ENCODE measurements at regions not wholly inside any gene's neighbourhood (a gene's known extent, or its start where the extent isn't known, plus 50 kb on each side); places are given as distances from the start of the nearest gene placed in this dataset.
A peak's percentile ranks its signal among the peaks of the same experiment; 100 is the strongest.

- Histone ChIP-seq H3K9me3 (ENCODE audit: low read length) (peaks cover 13% of the 10 kb centered on the region), H3K27ac (ENCODE audit: extremely low read length, insufficient read depth, low read length) (no peak overlapping the region), H3K4me1 (ENCODE audit: insufficient read depth, low read length) (no peaks in the 10 kb centered on the region), H3K36me3 (replicated peaks in 1 of 2; ENCODE audit: control insufficient read depth in 1 of 2, insufficient read depth in 2 of 2, low read length in 2 of 2) (no peaks in the 10 kb centered on the region), H3K4me2 (ENCODE audit: low read depth, low read length) (no peak overlapping the region), H3K79me2 (ENCODE audit: insufficient read depth, low read length) (no peaks in the 10 kb centered on the region), H3K4me3 (replicated peaks in 1 of 3; ENCODE audit: insufficient read depth in 1 of 3, low read depth in 2 of 3, low read length in 3 of 3) (no peak overlapping the region), H3K9ac (ENCODE audit: insufficient read depth, low read depth, low read length) (no peak overlapping the region), H4K20me1 (ENCODE audit: insufficient read depth, low read length) (no peaks in the 10 kb centered on the region), H3K27me3 (ENCODE audit: control insufficient read depth in 1 of 2, insufficient read depth in 2 of 2, low read length in 2 of 2) (no peaks in the 10 kb centered on the region; a peak in 1 of 5 replicates), H2AFZ (ENCODE audit: low read length) (no peak overlapping the region)
- ChIA-PET CTCF (ENCODE audit: low intra/inter-chr PET ratio, low total read pairs) (no interaction called here), POLR2A (no interaction called here)
- intact Hi-C loops (cut with micrococcal nuclease; ENCODE audit: unreplicated experiment) (no loop called here), in situ Hi-C loops (cut with HindIII; ENCODE audit: extremely low pct_ligation_motif_present, low pct_unique_long_range_greater_than_20kb) (no loop called here)
- WGBS (ENCODE audit: low lambda C conversion rate) = 11% methylated on average over 9 of the region's 9 CpGs
- no TSS peak for BruUV-seq (replicated peaks)
- DNase-seq (ENCODE audit: low spot score) (no peak), ATAC-seq (no peak), FAIRE-seq (no peak)
- TF ChIP-seq HMGA1 (CRISPR knock-in tag; conservative IDR thresholded peaks at IDR 0.05) = no peak
- TF ChIP-seq GABPA (IDR thresholded peaks at IDR 0.05; ENCODE audit: low read depth, low read length) = peak; percentile 34
- peak; percentile 72 for TF ChIP-seq GABPA (CRISPR knock-in tag; IDR thresholded peaks at IDR 0.05; ENCODE audit: low read depth)
- TF ChIP-seq GABPB1 (CRISPR knock-in tag; IDR thresholded peaks at IDR 0.05) = peak; percentile 21; the same call in 1 of the 2 replicates
- no peak for TF ChIP-seq ZNF850 (CRISPR knock-in tag; conservative IDR thresholded peaks at IDR 0.05)
Measured at GRCh38 chr6:150775415-150776203, 89.9 kb upstream of the MTHFD1L start.

GRCh38 chr6:150777736-150778135, 87.8 kb upstream of the MTHFD1L start:
- BruUV-seq (replicated peaks) = no TSS peak
- intact Hi-C loops (cut with micrococcal nuclease; ENCODE audit: unreplicated experiment) (no loop called here), in situ Hi-C loops (cut with HindIII; ENCODE audit: extremely low pct_ligation_motif_present, low pct_unique_long_range_greater_than_20kb) (no loop called here)
- POLR2A ChIA-PET = no interaction called here
- Histone ChIP-seq H3K4me3 (replicated peaks in 1 of 3; ENCODE audit: insufficient read depth in 1 of 3, low read depth in 2 of 3, low read length in 3 of 3) (no peak overlapping the region), H3K27ac (ENCODE audit: extremely low read length, insufficient read depth, low read length) (no peak overlapping the region), H3K4me1 (ENCODE audit: insufficient read depth, low read length) (no peaks in the 10 kb centered on the region), H3K36me3 (replicated peaks in 1 of 2; ENCODE audit: control insufficient read depth in 1 of 2, insufficient read depth in 2 of 2, low read length in 2 of 2) (no peaks in the 10 kb centered on the region), H2AFZ (ENCODE audit: low read length) (no peak overlapping the region), H3K79me2 (ENCODE audit: insufficient read depth, low read length) (no peaks in the 10 kb centered on the region), H3K9me3 (ENCODE audit: low read length) (peaks cover 13% of the 10 kb centered on the region), H4K20me1 (ENCODE audit: insufficient read depth, low read length) (no peaks in the 10 kb centered on the region), H3K4me2 (ENCODE audit: low read depth, low read length) (no peak overlapping the region), H3K9ac (ENCODE audit: insufficient read depth, low read depth, low read length) (no peak overlapping the region), H3K27me3 (ENCODE audit: control insufficient read depth in 1 of 2, insufficient read depth in 2 of 2, low read length in 2 of 2) (no peaks in the 10 kb centered on the region)
- CTCF ChIA-PET (ENCODE audit: low intra/inter-chr PET ratio, low total read pairs) = no interaction called here
- FAIRE-seq = no peak
- no peak for TF ChIP-seq CBFB (CRISPR knock-in tag; IDR thresholded peaks at IDR 0.05)
- no peak for TF ChIP-seq POGZ (CRISPR knock-in tag; IDR thresholded peaks at IDR 0.05)
- TF ChIP-seq ZNF672 (CRISPR knock-in tag; IDR thresholded peaks at IDR 0.05) = no peak
- TF ChIP-seq ZNF230 (CRISPR knock-in tag; IDR thresholded peaks at IDR 0.05) = no peak
- 0 out of 2 replicates have a peak, but pooled peaks have one; percentile 7 for TF ChIP-seq CEBPB (IDR thresholded peaks at IDR 0.05; ENCODE audit: borderline replicate concordance, low read depth, low read length)
- TF ChIP-seq MYPOP (CRISPR knock-in tag; IDR thresholded peaks at IDR 0.05) = no peak
- no peak for TF ChIP-seq TCF7 (IDR thresholded peaks at IDR 0.05; ENCODE audit: low read depth)
- DNase-seq (ENCODE audit: low spot score) = no peak
- ATAC-seq = no peak
- WGBS (ENCODE audit: low lambda C conversion rate) = 47% methylated on average over 8 of the region's 9 CpGs

All from HepG2 (cell line).